HFF-Myc (cell line): ENCODE measurements at regions not wholly inside any gene's neighbourhood (a gene's known extent, or its start where the extent isn't known, plus 50 kb on each side); places are given as distances from the start of the nearest gene placed in this dataset.

ENCODE experiments used
- DNase-seq: peaks from one replicate; pipeline ENCODE4 v3.0.0-alpha.2; 2011; ENCODE audit warnings: low read depth; ENCODE audit errors: extremely low read depth
- H3K4me3 ChIP-seq: replicated peaks from 2 replicates; pipeline ENCODE4 v1.5.1; 2011; ENCODE audit warnings: low read depth, mild to moderate bottlenecking, control low read depth, low read length
- CTCF ChIP-seq: IDR thresholded peaks from 2 replicates; pipeline ENCODE4 v1.5.1; 2012; ENCODE audit warnings: mild to moderate bottlenecking, low read depth, low read length, control low read depth; ENCODE audit errors: missing control alignments

DNA sequence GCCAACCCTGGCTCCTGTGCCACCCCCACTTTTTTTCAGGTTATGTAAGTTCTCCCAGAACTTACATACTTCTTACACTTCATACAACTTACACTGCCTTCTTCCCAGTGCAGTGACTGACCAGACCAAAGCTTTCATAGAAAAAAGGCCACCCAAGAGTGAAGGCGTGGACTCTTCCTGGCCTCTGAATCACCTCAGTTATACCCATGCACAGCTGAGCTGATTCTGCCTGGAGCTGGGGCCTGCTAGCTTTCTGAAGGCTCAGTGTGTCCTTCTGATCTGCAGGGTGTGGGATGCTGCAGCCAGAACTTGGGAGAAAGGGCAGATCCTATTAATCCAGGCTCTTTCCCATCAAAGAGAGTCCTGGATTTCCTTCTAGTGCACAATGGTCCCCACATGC, 216.1 kb downstream of the TTC32 start:
- H3K4me3 ChIP-seq: no peak overlapping the region
- DNase-seq: no peak
- TF ChIP-seq CTCF: no peak

GRCh38 chr2:19684516-19684915, 217.3 kb downstream of the TTC32 start:
- no peak for DNase-seq
- TF ChIP-seq CTCF: no peak
- no peak overlapping the region for H3K4me3 ChIP-seq

- no peak for DNase-seq
- no peak for TF ChIP-seq CTCF
- no peak overlapping the region for H3K4me3 ChIP-seq
Observed at GRCh38 chr2:19683556-19683955, 218.2 kb downstream of the TTC32 start.

GRCh38 chr2:19682493-19682892, 219.3 kb downstream of the TTC32 start:
- TF ChIP-seq CTCF: no peak
- H3K4me3 ChIP-seq: no peak overlapping the region
- DNase-seq: no peak

GRCh38 chr2:19677825-19678518, 223.8 kb downstream of the TTC32 start:
- DNase-seq: no peak
- no peak overlapping the region for H3K4me3 ChIP-seq
- TF ChIP-seq CTCF: no peak

- no peak overlapping the region for H3K4me3 ChIP-seq
- DNase-seq: no peak
- no peak for TF ChIP-seq CTCF
Observed at GRCh38 chr2:19677215-19677777, 224.5 kb downstream of the TTC32 start.
